ENCODE measurements at regions not wholly inside any gene's neighbourhood (a gene's known extent, or its start where the extent isn't known, plus 50 kb on each side); places are given as distances from the start of the nearest gene placed in this dataset.

- TF ChIP-seq CTCF (tag by site-specific recombination; IDR thresholded peaks at IDR 0.05) = no peak
- no peak for TF ChIP-seq ZBTB1 (tag by site-specific recombination; IDR thresholded peaks at IDR 0.05)
- no peak for TF ChIP-seq ZNF274 (IDR thresholded peaks at IDR 0.05; ENCODE audit: low read length)
- TF ChIP-seq ZNF274 (tag by site-specific recombination; IDR thresholded peaks at IDR 0.05; ENCODE audit: borderline replicate concordance) = no peak
- TF ChIP-seq ZNF175 (tag by site-specific recombination; IDR thresholded peaks at IDR 0.05) = no peak
- no peak for TF ChIP-seq TCF7L2 (IDR thresholded peaks at IDR 0.05; ENCODE audit: borderline replicate concordance, low read depth, low read length)
- TF ChIP-seq ZNF155 (tag by site-specific recombination; IDR thresholded peaks at IDR 0.05) = no peak
- TF ChIP-seq ZNF548 (tag by site-specific recombination; IDR thresholded peaks at IDR 0.05) = no peak
- TF ChIP-seq ZNF324 (tag by site-specific recombination; IDR thresholded peaks at IDR 0.05) = no peak
- TF ChIP-seq HOXD13 (CRISPR knock-in tag; IDR thresholded peaks at IDR 0.05; ENCODE audit: borderline replicate concordance) = no peak
Measured at GRCh38 chr5:130333089-130333488, 428.8 kb downstream of the CHSY3 start.
